NOMO-1 (cell line): ENCODE measurements at regions not wholly inside any gene's neighbourhood (a gene's known extent, or its start where the extent isn't known, plus 50 kb on each side); places are given as distances from the start of the nearest gene placed in this dataset.
"Not testable (repeated sequence)": the region's sequence is repeated elsewhere in the genome, so short reads cannot be mapped to it uniquely, and the experiment has no call there.

ENCODE experiments used
- DNase-seq, 2 experiments: peaks; one replicate each; lab custom pipeline; 2025; ENCODE audit not compliant: unreplicated experiment in 2 of 2; lab: John Stamatoyannopoulos, UW

GRCh38 chr7:41579961-41580935 lies 122.6 kb downstream of the INHBA start:
- no peak for DNase-seq

DNA sequence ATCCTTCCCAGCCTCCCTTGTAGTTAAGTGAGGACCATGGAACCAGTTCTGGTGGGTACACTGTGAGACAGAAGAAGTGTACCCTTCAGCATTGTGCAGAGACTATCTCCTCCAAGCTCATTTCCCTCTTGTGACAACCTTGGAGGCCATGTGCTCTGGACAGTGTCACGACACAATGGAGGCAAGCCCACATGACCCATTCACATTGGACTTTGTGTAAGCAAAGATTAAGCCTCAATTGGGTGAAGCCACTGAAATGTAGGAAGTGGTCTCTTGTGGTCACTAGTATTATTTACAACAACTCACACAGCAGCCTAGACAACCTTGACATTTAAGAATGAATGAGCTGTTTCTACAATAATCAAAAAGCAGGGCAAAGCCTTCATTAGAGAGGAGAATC lies 124.2 kb downstream of the INHBA start:
- peak in 1 of 2 experiments; percentile 1 for DNase-seq

GRCh38 chr7:41576166-41576565 lies 126.7 kb downstream of the INHBA start:
- DNase-seq, result no peak

GRCh38 chr7:41574377-41574776 lies 128.5 kb downstream of the INHBA start:
- DNase-seq, result no peak

GRCh38 chr7:41573862-41574261 lies 129.0 kb downstream of the INHBA start:
- no peak for DNase-seq

DNA sequence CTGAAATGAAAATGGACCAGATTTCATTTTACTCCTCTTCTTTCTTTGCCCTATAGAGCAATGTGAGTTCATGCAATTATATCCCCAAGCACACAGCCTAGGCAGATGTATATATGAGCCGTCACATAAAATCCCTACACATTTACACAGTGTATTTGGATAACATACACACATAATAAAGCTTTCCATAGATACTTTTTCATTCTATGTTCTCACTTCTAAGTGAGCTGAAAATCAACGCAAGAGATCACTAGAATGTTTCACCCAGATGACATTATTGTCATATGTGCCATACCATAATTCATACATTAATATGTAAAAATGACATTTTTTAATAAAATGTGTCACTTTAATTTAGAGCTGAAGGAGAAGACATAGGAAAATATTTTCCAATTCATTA lies 129.4 kb downstream of the INHBA start:
- DNase-seq, result no peak

- no peak for DNase-seq
These were observed 129.9 kb downstream of the INHBA start for GRCh38 chr7:41573015-41573414.

- DNase-seq, result no peak
These were observed 131.3 kb downstream of the INHBA start for GRCh38 chr7:41571573-41571972.

GRCh38 chr7:41570766-41571165 lies 132.1 kb downstream of the INHBA start:
- no peak for DNase-seq

DNA sequence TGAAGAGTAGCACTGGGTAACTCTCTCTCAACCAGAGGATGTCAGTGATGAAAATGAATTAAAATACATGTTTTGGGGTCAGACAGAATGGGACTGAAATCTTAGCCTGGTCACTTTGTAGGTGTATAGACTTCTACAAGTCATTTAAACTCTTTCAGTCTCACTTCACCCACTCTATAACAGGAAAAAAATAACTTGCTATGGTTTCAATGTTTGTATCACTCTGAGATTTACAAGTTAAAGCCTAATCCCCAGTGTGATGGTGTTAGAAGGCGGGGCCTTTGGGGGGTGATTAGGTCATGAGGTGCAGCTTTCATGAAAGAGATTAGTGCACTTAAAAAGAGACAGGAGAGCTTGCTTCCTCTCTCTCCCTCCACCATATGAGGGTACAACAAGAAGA lies 134.8 kb downstream of the INHBA start:
- no peak for DNase-seq

DNA sequence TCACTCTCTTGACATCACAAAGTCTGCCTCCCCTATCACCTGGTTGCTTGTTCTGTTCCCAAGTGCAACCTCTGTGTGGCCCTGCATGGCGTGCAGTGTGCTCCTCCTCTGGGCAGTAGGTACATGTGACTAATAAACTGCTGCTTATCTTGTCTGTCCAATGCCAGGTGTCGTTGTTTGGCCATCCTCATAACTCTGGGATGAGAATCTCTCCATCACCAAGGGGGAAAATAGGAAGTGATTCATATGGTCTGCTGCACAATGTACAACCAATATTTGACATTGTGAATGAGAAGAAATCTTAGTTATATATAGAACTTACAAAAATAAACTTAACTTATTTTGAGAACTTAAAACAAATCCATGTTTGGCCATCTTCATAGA lies 135.2 kb downstream of the INHBA start:
- no peak for DNase-seq

DNA sequence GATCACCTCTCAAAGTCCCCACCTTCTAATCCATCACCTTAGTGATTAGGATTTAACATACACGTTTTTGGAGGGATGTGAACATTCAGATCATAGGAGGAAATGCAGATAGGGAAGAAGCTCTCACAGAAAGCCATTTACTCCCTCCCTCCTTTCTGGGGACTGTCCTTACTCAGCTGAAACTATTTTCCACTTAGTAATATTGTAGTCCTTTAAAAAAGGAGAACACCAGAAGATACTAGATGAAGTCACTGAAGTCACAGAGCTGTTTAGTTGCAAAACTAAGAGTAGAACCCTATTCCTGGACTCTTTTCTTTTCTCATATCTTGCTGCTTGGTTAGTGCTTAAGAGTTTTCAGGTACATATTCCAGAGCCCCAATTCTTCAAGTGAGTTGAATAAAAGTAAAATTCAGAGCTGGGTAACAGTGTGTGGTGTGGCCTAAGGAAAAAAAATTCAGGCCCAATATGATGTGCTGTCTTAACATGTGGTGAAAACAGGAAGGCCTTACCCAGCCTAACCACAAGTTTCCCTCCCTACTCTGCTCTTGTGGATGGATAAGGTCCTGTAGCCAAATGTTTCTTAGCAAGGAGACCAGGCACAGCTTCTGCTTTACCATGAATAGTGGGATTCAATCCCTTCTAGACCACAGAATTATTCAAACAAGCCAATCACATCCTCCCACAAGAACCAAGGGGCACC lies 135.7 kb downstream of the INHBA start:
- peak; percentile 55 to 80 for DNase-seq

DNA sequence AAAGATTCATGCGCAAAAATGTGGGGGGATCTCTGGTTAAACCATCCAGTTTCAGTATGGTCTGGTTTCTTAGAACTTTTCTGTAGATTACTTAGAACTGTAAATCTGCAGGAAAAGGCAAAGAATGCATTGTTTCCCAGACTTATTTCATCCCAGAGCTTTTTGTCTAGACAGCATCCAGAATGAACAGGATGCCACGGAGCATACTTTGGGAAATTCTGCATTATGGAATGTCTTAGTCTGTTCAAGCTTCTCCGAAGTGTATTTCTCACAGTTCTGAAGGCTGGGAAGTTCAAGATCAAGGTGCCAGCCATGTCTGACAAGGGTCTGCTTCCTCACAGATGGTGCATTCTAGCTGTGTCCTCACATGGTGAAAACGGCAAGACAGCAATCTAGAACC lies 136.3 kb downstream of the INHBA start:
- no peak for DNase-seq

DNA sequence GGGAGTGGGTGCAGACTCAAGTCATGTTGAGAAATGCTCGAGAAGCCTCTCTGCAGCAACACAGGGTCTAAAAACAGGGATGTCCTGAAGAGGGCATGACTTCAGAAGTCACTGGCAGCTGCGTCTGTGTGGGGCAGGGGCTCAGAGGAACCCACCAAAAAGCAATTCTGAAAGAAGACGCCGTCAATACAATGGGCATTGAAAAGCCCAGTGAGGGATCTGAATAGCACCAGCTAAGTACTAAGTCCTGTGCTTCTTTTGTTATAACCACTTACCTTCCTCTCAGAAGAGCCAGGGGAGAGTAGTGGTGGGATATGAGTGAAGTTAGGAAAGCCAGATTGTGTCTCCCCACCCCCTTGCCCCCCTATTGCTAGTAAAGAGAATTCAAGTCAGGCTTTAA lies 137.2 kb downstream of the INHBA start:
- DNase-seq, result no peak

DNA sequence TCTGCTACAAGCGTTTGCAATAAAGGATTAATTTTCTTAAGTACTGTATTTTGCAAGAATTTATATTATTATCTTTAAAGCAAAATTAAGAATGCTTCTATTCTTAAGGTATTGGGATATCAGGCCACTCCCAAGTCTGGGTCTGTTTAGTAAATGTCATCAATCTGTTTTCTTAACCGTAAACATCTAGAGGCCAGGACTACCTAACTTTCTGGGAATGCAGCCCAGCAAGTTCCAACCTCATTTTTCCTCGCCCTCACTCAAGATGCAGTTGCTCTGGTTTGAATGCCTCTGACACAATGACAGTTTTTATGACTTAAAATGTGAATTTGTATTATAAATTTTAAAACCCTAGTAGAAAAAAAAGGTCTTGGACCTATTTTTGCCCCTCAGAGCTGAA lies 143.5 kb downstream of the INHBA start:
- DNase-seq, result no peak

GRCh38 chr7:41554481-41554880 lies 148.4 kb downstream of the INHBA start:
- no peak for DNase-seq

GRCh38 chr7:41550046-41550445 lies 152.8 kb downstream of the INHBA start:
- not testable (repeated sequence) for DNase-seq

DNA sequence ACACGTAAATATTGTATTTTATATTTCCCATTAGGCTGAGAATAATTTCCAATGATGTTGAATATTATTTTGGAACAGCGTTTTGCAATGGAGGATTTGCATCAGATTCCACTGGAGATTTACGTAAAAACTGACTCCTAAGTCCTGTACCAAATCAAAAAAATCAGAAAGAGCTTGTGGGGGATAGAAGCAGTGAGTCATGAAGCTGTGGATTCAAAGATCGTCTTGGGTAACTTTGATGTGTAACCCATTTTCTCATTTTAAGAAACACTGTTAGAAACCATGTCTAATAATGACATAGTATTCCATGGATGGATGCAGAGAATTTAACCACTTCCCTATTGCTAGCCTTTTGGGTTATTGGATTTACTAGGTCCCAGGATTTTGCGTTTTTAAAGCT lies 158.6 kb downstream of the INHBA start:
- no peak for DNase-seq

GRCh38 chr7:41540601-41541000 lies 162.3 kb downstream of the INHBA start:
- DNase-seq, result no peak

DNA sequence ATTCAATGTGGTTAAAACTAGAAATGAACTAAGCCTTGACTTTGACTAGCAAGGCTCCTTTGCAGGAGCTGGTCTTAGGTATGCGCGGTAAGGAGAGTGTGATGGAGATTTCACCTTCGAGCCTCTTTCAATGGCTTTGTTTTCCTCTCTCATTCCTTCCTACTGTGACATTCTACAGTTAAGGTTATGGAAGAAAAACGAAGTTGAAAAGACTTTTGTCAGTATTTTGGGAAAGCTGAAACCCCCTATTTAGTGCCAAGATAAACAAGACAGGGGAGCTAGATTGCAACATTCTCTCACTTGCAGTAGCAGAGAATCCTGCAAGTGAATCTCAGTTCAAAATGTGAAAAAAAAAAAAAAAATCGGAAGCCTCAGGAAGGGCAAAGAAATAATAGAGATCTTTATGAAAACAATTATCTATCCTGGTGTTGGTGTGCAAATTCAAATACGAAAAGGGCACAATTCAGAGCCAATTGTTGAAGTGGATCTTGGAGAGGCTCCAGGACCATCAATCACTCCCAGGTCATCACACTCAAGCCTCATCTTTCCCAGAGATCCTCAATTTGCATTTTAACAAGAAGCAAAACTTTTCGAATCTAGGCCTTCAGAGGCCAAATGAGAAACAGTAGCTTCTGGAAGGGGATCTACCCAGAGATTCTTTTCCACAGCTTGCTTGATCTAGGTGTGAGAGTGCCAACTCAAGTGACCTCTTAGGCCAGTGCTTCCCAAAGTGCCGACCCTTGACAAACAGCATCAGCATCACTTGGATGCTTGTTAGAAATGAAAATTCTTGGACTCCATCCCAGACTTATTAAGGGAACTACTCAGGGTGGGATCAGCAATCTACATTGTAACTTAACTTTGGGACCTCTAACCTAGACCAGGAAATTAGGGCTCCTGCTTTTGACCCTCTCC lies 163.8 kb downstream of the INHBA start:
- DNase-seq, result no peak
